Astrocyte of the cerebellum (primary cell): ENCODE measurements at regions not wholly inside any gene's neighbourhood (a gene's known extent, or its start where the extent isn't known, plus 50 kb on each side); places are given as distances from the start of the nearest gene placed in this dataset.

Experiments
- DNase-seq: peaks from one replicate; pipeline ENCODE4 v3.0.0-alpha.2; 2011; ENCODE audit warnings: low read depth
- H3K4me3 ChIP-seq: 2 replicates; pipeline ENCODE4 v1.5.1; 2011; ENCODE audit warnings: mild to moderate bottlenecking, low read depth, low read length, moderate library complexity
- in situ Hi-C: cut with HindIII; loops from 2 replicates; pipeline ENCODE4 v1.10.0; 2017; ENCODE audit warnings: low sequenced_read_pairs
- TF ChIP-seq, protein P1 (sequence below): IDR thresholded peaks from 2 replicates; pipeline ENCODE4 v1.5.1; 2012; ENCODE audit warnings: low read length, low read depth, moderate library complexity, mild to moderate bottlenecking; ENCODE audit errors: missing control alignments

DNA sequence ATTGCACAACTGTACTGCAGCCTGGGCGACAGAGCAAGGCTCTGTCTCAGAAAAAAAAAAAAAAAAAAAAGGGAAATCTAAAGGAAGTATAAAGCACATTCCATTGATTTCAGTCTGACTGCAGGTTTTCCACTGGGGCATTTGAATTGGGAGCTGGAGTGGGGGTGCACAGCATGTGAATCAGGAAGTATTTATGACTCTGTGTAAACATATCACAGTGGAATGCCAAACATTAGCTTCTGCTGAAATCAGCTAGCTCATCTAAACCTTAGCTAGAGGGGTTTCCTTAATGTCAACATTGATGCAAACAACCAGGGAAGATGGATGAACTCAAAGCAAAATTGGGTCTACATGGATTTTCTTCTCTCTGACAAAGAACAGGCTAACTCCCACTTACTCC lies 641.0 kb upstream of the EEF2KMT start:
- no peak overlapping the region for H3K4me3 ChIP-seq
- TF ChIP-seq, protein P1, sequence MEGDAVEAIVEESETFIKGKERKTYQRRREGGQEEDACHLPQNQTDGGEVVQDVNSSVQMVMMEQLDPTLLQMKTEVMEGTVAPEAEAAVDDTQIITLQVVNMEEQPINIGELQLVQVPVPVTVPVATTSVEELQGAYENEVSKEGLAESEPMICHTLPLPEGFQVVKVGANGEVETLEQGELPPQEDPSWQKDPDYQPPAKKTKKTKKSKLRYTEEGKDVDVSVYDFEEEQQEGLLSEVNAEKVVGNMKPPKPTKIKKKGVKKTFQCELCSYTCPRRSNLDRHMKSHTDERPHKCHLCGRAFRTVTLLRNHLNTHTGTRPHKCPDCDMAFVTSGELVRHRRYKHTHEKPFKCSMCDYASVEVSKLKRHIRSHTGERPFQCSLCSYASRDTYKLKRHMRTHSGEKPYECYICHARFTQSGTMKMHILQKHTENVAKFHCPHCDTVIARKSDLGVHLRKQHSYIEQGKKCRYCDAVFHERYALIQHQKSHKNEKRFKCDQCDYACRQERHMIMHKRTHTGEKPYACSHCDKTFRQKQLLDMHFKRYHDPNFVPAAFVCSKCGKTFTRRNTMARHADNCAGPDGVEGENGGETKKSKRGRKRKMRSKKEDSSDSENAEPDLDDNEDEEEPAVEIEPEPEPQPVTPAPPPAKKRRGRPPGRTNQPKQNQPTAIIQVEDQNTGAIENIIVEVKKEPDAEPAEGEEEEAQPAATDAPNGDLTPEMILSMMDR = no peak
- no peak for DNase-seq
- in situ Hi-C loops = no loop called here

DNA sequence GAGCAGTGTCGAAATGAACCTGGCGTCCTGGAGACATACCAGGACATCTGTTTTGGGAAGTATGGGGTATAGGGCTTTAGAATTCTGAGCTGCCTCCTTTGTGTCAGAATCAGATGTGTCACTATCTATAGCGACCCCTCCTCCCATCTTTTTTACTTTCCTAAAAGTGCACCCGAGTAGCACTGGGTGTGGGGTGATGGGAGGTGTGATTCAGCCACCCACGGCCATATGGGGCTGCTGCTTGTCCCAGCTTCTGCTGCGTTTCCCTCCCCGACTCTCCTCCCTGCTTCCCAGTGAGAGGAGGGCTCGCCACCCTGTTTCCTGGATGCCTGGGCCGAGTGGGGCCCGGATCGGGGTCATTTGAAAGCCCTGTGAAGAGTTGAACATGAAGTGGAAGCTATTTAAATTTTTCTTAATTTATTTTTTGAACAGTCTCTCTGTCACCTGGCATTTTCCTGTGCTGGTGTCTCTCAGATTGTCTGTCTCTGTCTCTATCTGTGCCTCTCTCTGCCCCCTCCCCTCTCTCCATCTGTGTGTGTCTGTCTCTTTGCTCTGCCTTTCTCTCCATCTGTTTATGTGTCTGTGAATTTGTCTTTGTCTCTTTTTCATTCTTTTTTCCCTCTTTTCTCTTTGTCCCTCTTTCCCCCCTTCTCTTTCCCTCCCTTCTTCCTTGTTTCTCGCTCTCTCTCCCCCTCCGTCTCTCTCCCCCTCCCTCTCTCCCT lies 638.8 kb upstream of the EEF2KMT start:
- TF ChIP-seq, protein P1 = no peak
- H3K4me3 ChIP-seq = no peak overlapping the region
- in situ Hi-C loops = no loop called here
- no peak for DNase-seq

DNA sequence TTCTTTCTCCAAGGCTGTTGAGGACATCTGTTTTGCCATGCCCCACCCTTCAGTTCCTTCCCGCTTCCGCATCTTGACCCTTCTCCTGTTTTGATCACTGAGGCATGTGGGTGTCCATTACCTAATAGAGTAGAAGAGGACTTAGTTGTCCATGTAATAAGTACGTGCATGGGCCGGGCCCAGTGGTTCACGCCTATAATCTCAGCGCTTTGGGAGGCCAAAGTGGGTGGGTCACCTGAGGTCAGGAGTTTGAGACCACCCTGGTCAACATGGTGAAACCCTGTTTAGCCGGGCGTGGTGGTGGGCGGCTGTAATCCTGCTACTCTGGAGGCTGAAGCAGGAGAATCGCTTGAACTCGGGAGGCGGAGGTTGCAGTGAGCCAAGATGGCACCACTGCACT lies 637.8 kb upstream of the EEF2KMT start:
- in situ Hi-C loops = no loop called here
- TF ChIP-seq, protein P1 = no peak
- no peak for DNase-seq
- H3K4me3 ChIP-seq = no peak overlapping the region

DNA sequence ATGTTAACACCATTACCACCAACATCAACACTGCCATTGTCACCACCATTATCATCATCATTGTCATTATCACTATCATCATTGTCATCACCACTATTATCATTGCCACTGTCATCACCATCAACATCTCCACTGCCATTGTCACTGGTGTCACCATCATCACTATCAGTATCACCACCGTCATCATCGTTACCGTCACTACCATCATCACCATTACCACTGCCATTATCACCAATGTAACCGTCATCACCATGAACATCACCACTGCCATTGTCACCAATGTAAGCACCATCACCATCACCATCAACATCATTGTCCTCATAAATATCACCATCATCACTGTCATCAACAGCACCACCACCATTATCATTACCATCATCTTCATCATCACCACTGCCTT lies 633.2 kb upstream of the EEF2KMT start:
- TF ChIP-seq, protein P1 = no peak
- in situ Hi-C loops = no loop called here
- H3K4me3 ChIP-seq = no peak overlapping the region
- no peak for DNase-seq

DNA sequence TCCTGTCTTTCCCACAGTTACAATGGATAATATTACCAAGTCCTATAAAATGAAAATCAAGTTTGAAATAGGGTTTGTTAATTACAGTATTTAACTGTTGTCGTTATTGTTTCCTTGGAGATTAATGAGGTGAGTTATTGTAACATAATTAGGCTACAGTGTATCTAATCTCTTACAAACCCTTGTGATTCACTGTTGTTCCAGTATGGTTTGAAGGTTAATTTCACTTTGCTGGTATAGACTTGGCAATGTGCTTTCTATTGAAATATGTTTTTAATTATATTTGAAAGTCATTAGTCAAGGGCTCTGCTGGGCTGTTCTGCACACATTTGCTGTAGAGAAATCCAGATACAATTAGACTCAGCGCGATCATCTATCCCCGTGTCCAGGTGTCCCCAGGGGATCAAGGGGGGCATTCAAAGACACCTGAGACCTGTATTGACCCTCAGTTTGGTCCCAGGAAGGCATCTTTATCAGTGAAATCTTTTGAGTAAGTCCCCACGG lies 624.6 kb upstream of the EEF2KMT start:
- H3K4me3 ChIP-seq = no peak overlapping the region
- in situ Hi-C loops = no loop called here
- TF ChIP-seq, protein P1 = no peak
- DNase-seq = no peak

DNA sequence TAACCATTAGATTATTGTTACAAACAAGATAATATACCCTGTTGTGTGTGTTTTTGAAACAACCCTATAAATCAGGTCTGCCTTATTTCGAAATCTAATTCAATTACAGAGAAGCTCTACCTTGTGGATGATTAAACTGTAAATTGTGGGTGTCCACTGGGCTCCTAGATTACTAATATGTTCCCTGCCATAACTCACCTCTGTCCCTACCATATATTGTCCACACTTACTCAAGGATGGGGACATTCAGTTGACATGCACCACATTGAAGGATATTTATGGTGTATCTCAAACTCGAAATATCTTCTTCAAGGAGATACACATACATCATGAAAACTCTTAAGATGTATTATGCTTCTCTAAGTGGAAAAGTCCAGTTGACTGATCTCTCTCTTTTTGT lies 617.6 kb upstream of the EEF2KMT start:
- no peak for DNase-seq
- in situ Hi-C loops = no loop called here
- TF ChIP-seq, protein P1 = no peak

DNA sequence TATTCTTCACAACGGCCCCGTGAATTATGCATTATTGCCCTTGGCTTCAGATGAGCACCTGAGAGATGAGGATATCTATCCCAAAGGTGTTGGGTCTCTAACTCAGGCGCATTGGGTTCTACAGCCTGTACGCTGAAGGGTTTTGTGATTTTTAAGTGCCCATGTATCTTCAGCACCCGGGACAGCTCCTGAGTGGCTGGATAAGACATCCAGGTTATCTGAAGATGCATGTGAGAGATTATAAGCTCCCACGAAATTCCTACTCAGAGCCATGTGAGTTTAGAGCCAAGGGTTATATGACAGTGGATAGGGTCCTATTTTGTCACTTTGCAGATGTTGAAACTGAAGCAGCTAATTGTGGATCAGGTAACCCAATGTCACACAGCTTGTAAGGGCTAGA lies 612.3 kb upstream of the EEF2KMT start:
- TF ChIP-seq, protein P1 = no peak
- no peak overlapping the region for H3K4me3 ChIP-seq
- DNase-seq = no peak
- in situ Hi-C loops = no loop called here

More for the DNA sequence above, 617.6 kb upstream of the EEF2KMT start:
- H3K4me3 ChIP-seq = no peak overlapping the region
